HG03135 (cell line): ENCODE measurements at regions not wholly inside any gene's neighbourhood (a gene's known extent, or its start where the extent isn't known, plus 50 kb on each side); places are given as distances from the start of the nearest gene placed in this dataset.
"Not testable (repeated sequence)": the region's sequence is repeated elsewhere in the genome, so short reads cannot be mapped to it uniquely, and the experiment has no call there.

ENCODE experiments used
- ATAC-seq: cut with Tn5 transposase; IDR thresholded peaks from one replicate; pipeline ENCODE4 v1.9.1; 2021; ENCODE audit warnings: mild to moderate bottlenecking, moderate library complexity; ENCODE audit not compliant: unreplicated experiment

DNA sequence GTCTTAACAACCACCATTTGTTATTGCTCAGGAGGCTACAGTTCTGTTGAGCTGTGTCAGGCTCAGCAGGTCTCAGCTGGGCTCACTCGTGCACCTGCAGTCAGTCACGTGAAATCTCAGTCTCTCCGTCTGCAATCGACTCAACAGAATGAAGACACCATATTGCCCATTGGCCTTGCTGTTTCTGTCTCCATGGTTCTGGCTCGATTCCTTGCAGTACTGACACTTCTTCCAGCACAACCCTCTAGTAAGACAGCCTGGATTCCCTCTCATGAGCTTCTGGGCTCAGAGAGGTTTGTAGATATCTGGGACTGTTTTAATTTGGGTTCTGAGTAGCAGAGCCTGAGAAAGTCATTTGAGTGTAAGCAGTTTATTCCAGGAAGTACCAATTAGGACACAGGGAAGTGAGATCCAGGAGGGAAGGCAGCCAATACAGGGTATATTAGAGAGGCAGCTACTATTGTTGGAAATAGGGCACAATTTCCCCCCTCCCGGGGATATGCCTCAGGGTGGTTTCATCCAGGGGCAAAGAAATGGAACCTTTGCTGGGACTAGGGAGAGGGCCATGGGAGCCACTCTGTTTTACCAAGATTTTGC is 87.4 kb upstream of the RALGAPA2 start:
- no peak for ATAC-seq

DNA sequence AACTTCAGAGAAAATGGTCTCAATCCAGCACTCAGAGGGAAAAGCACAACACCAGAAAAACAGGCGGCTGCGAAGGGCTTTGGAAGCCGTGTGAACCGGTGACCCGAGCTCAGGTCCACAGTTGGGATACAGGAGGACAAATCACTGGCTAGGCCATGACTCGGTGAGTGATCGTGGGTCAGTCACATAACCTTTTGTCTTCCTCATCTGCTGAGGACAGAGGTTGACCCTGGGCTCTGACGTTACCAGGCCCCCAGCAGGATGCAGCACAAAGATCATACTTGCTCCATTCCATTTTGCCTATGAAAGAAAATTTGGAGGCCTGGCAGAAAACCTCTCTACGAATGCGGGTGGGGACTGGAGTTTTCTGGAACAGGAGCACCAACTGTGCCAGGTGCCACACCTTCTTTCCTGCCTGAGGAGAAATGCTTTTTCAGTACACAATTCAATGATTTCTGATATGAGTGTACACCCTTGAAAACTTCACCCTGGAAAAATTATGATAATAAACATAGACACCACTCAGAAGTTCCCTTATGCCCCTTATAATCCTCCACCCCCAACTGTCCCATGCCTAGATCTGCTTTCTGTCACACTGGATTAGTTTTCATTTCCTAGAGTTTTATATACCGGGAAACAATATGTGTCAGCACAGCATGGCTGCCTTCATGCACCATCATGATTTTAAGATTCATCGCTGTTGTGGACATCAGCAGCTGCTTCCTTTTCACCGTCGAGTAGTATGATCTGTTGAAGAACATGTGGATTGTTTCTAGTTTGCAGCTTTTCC is 85.3 kb upstream of the RALGAPA2 start:
- no peak for ATAC-seq

DNA sequence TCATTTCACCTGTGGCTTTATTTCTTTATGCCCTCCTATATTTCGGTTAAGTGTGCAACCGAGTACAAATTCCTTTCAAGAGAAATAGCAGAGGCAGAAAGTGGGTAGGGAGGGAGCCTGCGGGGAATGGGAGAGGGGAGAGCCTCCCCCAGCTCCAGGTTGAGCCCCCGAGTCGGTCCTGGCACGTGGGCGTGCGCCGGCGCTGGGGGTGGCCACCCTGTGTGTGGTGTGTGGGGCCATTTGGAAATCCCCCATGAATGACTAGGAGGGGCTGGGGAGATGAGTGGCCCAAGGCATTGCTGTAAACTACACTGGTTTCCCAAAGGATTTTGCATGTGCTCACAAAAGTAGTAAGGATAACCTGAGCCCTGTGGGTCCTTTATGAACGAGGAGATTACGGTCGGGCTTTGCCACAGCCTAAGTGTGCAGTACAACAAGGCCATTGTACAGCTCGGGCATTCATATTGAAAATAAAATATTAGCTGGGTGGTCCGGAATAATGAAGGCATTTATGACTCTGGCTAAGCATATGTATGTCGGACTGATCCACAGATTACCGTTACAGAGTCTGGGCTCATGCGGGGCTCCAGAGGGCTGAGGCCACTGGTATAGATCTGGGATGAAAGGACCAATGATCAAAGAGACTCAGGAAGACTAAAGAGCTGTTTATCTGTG is 84.5 kb upstream of the RALGAPA2 start:
- no peak for ATAC-seq

DNA sequence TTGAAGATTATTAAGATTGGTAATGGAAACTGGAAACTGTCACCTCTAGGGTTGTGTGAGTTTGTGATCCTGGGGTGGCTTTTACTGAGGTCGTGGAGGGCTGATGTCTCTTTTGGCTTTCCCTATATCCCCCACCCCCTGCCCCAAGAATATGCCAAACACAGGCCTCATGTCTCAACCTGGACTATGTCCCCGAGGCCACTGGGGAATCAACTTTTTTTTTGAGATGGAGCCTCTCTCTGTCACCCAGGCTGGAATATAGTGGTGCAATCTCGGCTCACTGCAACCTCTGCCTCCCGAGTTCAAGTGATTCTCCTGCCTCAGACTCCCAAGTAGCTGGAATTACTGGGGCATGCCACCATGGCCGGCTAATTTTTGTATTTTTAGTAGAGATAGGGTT is 83.3 kb upstream of the RALGAPA2 start:
- ATAC-seq, result no peak

DNA sequence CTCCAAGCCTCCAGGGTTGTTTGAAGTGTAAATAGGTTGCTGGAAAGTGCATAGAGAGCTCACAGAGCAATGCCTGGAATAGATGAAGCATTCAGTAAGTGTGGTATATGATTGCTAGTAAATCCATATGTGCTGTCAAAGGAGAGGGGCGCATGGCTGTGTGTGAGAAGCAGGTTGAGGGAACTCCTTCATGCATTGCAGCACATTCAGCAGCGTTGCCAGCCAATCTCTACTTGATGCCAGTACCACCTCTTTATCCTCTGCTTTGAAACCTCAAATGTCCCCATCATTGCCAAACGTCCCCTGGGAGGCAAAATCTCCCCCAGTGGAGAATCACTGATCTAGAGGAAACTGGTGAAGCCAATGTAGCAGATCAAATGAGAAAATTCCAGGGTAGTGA is 82.7 kb upstream of the RALGAPA2 start:
- no peak for ATAC-seq

DNA sequence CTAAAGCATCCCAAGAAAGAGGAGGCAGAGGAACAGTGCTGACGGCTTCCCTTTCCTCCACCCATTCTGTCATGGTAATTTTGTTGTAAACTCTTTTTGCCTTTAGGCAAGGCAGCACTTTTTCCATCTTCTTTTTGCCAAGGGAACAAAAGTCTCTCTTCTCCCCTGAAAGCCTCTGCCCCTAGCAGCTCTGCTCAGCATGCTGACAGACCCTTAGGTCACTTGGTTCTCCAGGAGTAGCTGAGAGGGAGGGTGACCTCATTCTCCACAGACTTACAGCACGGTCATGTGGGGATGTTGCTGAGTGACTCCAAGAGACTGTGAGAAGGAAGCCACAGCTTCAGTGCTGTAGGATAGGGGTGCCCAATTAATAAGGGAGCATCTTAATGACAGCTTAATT is 81.1 kb upstream of the RALGAPA2 start:
- no peak for ATAC-seq

DNA sequence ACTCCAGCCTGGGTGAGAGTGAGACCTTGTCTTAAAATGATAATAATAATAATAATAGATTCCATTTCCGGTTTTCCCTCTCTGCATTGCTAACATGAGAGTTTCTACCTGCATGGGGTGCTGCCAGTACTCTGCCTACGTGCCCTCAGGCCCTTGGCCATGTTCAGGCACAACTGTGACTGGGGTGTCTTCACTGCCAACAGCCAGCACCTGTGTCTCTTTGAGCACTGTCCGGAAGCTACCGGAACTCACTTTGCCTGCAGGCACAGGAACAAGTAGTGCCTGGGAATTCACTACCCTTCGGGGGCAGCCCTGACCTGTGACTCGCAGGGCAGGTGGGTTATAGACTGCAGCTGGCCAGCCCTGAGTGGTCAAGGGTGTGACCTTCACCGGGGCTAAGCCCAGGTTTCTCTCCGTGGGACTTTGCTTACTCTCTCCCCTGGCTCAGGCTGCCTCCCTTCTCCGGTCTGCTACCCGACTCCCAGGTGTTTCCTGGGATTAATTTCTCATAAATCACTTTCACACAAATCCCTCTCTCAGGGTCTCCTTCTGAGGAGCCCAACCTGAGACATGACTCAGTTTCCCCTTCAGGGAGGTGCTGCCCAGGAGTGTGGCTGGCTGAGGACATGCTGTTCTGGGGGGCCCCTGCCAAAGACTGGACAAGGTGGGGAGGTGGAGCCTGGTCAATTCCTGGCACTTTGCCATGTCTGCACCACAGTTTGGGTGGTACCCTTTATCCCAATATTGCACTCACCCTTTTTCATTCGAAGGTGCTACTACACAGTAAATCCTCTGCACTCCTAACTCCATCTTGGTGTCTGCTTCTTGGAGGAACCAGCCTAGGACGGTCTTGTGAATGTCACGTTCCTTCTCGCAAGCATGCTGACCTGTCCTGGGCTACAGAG is 79.5 kb upstream of the RALGAPA2 start:
- ATAC-seq, result no peak

DNA sequence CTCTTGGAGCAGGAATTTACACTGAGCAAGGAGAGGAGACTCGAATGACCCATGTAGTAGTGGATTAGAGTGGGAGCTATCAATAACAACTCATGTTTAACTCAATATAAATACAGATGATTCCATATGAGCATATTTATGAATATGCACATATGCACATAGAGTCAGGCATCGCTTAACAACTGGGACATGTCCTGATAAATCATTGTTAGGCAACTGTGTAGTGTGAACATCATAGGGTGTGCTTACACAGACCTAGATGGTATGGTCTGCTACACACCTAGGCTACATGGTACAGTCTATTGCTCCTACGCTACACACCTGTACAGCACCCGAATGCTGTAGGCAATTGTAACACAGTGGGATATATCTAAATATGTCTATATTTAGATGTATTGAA is 75.9 kb upstream of the RALGAPA2 start:
- no peak for ATAC-seq

DNA sequence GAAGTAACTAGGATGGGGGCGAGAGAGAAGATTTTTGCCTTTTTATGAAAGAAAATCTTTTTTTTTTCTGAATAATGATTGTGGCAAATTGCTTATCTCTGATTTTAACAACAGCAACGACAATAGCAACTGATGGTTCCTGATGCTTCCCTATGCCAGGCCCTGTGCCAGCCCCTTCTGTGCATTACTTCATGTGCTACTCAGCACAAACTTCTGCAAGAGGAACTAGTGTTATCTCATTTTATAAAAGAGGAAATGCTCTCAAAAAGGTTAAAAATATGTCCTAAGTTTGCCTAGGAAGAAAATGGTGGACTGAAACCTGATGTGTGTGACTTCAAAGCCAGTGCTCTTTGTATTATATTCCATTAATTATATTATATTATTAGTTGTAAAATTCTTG is 74.0 kb upstream of the RALGAPA2 start:
- no peak for ATAC-seq

DNA sequence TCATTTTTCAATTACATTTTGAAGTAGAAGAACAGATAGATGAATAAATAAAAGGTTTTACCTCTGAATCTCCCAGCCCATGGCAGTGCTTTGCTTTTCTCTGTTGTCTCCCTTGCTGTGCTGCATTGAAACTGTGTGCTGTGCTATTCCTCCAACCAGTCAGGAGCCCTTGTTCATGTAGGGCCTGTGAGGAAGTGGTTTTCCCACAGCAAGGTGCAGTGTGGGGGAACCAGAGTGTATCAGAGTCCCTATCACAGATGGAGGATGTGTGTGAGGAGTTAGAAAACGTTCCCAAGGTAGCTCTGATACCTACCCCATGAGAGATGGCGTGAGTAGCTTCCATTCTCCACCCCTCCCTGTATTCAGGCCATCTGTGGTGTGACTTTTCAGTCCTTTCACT is 72.8 kb upstream of the RALGAPA2 start:
- ATAC-seq, result no peak

DNA sequence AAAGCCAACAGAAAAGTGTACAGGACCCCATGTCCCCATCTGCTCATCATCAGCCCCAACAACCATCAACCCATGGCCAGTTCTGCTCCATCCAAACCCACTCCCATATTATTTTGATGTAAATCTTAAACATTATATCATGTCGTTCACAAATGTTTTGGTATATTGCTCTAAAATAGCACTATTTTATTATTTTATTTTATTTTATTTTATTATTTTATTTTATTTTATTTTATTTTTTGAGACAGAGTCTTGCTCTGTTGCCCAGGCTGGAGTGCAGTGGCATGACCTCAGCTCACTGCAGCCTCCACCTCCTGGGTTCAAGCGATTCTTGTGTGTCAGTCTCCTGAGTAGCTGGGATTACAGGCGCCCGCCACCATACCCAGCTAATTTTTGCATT is 72.0 kb upstream of the RALGAPA2 start:
- not testable (repeated sequence) for ATAC-seq

DNA sequence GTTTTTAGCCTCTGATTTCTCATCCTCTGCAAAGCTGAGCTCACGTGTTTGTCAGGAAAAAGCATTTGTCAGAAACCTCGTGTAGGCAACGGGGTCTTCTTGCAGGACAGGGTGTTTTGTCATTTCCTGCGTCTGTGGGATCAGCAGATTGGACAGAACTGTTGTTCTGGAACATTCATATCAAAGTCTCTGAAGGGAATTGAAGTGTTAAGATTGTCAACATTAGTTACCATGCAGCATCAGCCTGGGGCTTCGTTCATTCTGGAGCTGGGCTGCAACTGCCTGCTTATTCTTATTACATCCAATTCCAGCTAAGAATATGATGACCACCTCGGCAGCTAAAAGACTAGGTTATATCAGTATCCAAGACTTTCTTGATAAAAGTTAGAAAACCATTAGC is 71.0 kb upstream of the RALGAPA2 start:
- ATAC-seq, result no peak

DNA sequence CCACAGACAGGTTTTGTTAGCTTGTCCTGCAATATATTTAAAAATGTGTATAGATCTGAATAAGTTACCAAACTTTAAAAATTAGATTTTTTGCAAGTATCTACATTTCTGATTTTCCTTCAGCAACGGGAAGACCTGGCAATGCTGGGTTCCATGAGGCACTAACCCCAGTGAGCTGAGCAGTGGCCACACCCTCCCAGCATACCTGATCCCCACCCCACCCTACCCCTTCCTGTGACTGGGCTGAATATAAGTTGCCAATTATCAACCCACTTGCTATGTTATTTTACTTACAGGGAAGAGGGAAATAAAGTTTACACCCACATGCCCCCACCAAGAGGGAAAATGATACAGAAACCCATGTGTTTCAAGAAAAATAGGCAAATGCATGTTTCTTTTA is 70.3 kb upstream of the RALGAPA2 start:
- no peak for ATAC-seq

DNA sequence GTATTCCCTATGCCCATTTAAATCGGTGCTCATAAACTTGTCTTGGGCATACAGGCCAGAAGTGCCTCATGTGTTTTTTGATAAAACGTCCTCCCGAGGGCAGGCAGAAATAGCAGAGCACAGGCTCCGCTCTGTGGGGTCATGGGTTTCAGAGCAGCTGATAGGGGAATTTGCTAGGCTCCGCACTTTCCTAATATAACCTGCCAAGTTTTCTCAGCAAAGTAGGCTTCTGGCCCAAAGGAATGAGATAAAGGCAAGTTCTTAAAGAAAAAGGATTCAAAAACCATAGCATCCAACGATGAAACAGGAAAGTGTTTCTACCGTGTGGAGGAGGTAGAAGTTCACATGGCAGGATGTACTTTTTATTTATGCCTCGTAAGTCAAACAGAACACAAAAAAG is 69.8 kb upstream of the RALGAPA2 start:
- ATAC-seq, result no peak

DNA sequence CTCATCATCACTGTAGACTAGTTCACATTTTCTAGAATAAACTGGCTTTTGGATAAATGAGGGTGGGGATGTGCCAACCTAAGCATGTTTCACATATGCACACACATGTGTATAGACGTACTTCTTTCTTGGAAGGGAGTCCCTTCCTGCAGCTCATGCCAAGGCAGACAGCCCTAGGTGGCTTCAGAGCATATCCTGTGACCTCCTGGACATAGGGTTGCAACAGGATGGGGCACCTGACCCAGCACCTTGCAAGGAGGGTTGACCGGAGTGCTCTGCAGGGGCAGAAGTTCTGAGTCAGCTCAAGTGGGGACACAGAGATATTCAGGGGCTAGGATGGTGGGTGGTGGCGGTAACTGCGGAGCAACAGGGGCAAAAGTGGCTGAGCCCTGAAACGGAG is 68.6 kb upstream of the RALGAPA2 start:
- no peak for ATAC-seq

DNA sequence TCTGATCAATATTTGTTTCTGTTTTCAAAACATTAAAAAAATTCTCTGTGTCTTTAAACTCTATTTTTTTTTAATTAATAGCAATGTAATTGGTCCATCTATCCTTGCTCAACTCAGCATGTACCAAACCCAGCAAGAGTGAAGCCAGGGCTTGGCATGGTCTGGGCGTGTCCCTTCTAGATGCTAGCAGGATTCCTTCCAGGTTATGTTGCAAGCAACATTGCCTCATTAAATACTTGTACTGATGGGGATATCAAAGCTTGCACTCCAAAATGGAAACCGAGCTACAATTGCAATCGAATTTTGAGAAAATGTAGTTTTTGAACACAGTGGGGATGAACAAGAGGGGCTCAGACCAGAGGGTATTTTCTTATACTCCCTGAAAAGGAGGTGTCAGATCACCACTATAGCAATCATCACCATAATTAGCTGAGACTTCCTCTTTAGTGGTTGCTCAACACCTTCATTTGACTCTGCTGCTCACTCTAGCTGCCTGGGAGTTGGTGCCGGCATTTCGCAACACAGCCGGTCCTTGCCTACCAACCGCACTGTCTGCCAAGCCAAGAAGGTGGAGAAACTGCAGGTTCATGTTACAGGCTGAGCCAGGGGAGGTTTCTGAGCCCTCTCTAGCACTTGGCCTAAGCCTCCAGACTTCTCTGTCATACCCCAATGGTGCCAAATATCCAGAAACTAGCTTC is 67.8 kb upstream of the RALGAPA2 start:
- ATAC-seq, result peak; percentile 77

DNA sequence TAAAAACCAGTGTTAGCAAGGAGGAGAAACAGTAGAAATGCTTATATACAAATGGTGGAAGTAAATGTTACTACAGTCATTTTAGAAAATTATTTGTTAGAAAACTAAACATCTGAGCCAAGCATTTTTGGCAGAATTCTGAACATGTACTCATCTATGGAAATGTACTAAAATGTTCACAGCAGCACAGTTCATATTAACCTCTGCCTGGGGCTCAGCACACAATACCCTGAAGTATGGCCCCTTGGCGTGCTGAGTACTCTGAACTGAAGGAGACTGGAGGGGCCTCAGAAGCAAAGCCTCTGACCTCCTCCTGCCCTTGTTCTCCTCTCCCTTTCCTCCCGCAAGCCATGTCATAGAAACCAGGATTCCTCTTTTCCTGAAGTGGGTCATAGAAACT is 66.2 kb upstream of the RALGAPA2 start:
- ATAC-seq, result no peak

DNA sequence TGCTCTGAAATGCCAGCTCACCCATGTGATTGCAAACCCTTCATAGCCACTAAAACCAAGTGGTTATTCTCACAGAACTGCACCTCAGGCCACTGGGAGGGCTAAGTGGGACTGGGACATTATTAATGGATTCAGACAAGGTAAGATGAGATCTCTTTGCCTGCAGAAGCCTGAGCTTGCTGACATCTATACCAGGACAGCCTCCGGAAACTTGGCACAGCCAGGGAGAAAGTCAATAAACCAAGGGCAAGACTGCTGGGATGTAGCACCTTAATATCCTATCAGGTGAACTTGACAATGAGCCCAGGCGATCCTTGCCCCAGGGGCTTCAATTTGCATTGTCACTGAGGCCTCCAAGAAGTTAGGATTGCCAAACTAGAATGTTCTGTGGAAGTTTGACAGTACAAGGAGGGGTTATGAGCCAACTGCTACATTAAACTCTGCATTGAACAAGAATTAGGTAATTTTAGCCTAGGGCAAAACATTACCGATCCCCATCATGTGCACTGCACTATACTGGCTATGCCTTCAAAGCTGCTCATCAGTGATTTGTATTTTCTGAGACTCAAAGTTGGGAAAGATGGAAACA is 60.1 kb upstream of the RALGAPA2 start:
- no peak for ATAC-seq

DNA sequence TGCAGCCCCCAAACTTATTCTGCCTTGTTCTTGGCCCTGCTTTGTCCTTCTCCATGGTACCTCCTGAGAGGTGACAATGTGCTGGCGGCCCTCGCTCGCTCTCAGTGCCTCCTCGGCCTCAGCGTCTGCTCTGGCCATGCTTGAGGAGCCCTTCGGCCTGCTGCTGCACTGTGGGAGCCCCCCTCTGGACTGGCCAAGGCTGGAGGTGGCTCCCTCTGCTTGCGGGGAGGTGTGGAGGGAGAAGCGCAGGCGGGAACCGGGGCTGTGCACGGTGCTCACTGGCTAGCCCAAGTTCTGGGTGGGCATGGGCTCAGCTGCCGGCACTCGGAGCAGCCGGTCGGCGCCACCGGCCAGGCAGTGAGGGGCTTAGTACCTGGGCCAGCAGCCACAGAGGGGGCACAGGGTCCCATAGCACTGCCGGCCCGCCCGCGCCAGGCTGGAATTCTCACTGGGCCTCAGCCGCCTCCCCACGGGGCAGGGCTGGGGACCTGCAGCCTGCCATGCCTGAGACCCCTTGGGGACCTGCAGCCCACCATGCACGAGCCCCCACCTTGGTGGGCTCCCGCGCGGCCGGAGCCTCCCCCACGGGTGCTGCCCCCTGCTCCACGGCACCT is 55.9 kb upstream of the RALGAPA2 start:
- ATAC-seq, result no peak
